Adrenal gland (tissue), 9 donors: ENCODE measurements at regions not wholly inside any gene's neighbourhood (a gene's known extent, or its start where the extent isn't known, plus 50 kb on each side); places are given as distances from the start of the nearest gene placed in this dataset.

Experiments
- DNase-seq, 7 donors: peaks; one replicate each; pipeline ENCODE4 v3.0.0-alpha.2; 2019 to 2020
- H3K27ac ChIP-seq, 5 donors: fragments of 200-600 bp; sonication (generic) in 4 of 5; 1 replicate in 3 of 5; 2 replicates in 2 of 5; pipeline versions ENCODE4 v1.5.1 to v1.8.0; 2016 to 2020; ENCODE audit warnings: mild to moderate bottlenecking in 1 of 5
- H3K27me3 ChIP-seq: fragments of 200-600 bp; 2 replicates; pipeline ENCODE4 v1.8.0; 2021
- H3K36me3 ChIP-seq, 2 donors: fragments of 200-600 bp; replicated peaks in 1 of 2; 1 replicate in 1 of 2; 2 replicates in 1 of 2; pipeline versions ENCODE4 v1.5.1 to v1.8.0; 2018 to 2022
- H3K4me1 ChIP-seq, 2 donors: fragments of 200-600 bp; replicated peaks in 1 of 2; 1 replicate in 1 of 2; 2 replicates in 1 of 2; pipeline versions ENCODE4 v1.5.1 to v1.8.0; 2018 to 2021
- H3K4me3 ChIP-seq, 4 donors: fragments of 200-600 bp; sonication (generic) in 3 of 4; one replicate each; pipeline ENCODE4 v1.5.1; 2016 to 2018
- H3K9me3 ChIP-seq, 3 donors: fragments of 200-600 bp; sonication (generic) in 1 of 3; replicated peaks in 1 of 3; 1 replicate in 2 of 3; 2 replicates in 1 of 3; pipeline versions ENCODE4 v1.5.1 to v1.8.0; 2016 to 2021
- CTCF ChIP-seq, 6 experiments: fragments of 450-650 bp in 4 of 6; fragments of 200-600 bp in 2 of 6; sonication (generic) in 1 of 6; IDR thresholded peaks; 1 replicate in 5 of 6; 2 replicates in 1 of 6; pipeline versions ENCODE4 v1.5.1 to v1.8.0; 2016 to 2021; ENCODE audit warnings: antibody characterized with exemption in 6 of 6, mild to moderate bottlenecking in 2 of 6, moderate library complexity in 1 of 6
- POLR2A ChIP-seq, 2 donors: fragments of 450-650 bp; IDR thresholded peaks; one replicate each; pipeline ENCODE4 v1.6.1; 2017; ENCODE audit warnings: antibody characterized with exemption in 2 of 2, mild to moderate bottlenecking in 2 of 2, moderate library complexity in 1 of 2
- WGBS, 4 donors: extraction: QIAGEN DNeasy Blood & Tissue Kit in 2 of 4; methylation state at CpG; one replicate each; pipeline versions ENCODE4 v1.1.5 to v1.1.7; 2013 to 2017; 5-methylcytosine and 5-hydroxymethylcytosine counted together
- intact Hi-C, 2 donors: fragments of 100-400 bp; cut with DNase I; formaldehyde crosslinking; loops; one replicate each; pipeline versions ENCODE4 v1.14.1 to v1.15.0; 2022 to 2023
- donor health status: healthy with polysubstance abuse.
- donor health status: Bipolar disorder and iron deficiency.
- donor health status: DM: yes; HTN: yes; CAD: no.
- donor health status: DM: no; HTN: no; CAD: no.
- donor health status: DM: no; HTN: no; CAD: no.

GRCh38 chr21:20341431-20341830 lies 656.8 kb upstream of the NCAM2 start:
- 64 to 78% (median 74%) methylated on average over 4 of the region's 4 CpGs for WGBS, 4 donors
- Histone ChIP-seq H3K27me3 (no peaks in the 10 kb centered on the region), H3K9me3 (no peaks in the 10 kb centered on the region), H3K4me3 (no peak overlapping the region), H3K27ac (no peak overlapping the region), H3K4me1 (no peaks in the 10 kb centered on the region), H3K36me3 (no peaks in the 10 kb centered on the region)
- intact Hi-C loops = no loop called here
- TF ChIP-seq CTCF (IDR thresholded peaks at IDR 0.05) = no peak
- TF ChIP-seq POLR2A (IDR thresholded peaks at IDR 0.05) = no peak
- DNase-seq = no peak

GRCh38 chr21:20343186-20343585 lies 655.0 kb upstream of the NCAM2 start:
- no peaks in the 10 kb centered on the region for H3K9me3 ChIP-seq
- H3K36me3 ChIP-seq = no peaks in the 10 kb centered on the region
- TF ChIP-seq CTCF (IDR thresholded peaks at IDR 0.05) (no peak), POLR2A (IDR thresholded peaks at IDR 0.05) (no peak)
- H3K27ac ChIP-seq = no peak overlapping the region
- 81 to 85% (median 83%) methylated on average over 5 of the region's 5 CpGs for WGBS, 4 donors
- intact Hi-C loops = no loop called here
- no peaks in the 10 kb centered on the region for H3K27me3 ChIP-seq
- no peaks in the 10 kb centered on the region for H3K4me1 ChIP-seq
- DNase-seq = no peak
- H3K4me3 ChIP-seq = no peak overlapping the region

GRCh38 chr21:20351138-20351537 lies 647.1 kb upstream of the NCAM2 start:
- DNase-seq = no peak
- no peak for TF ChIP-seq CTCF (IDR thresholded peaks at IDR 0.05)
- no peak for TF ChIP-seq POLR2A (IDR thresholded peaks at IDR 0.05)
- Histone ChIP-seq H3K4me3 (no peak overlapping the region), H3K36me3 (no peaks in the 10 kb centered on the region), H3K27me3 (no peaks in the 10 kb centered on the region), H3K4me1 (no peaks in the 10 kb centered on the region), H3K9me3 (no peaks in the 10 kb centered on the region), H3K27ac (no peak overlapping the region)
- WGBS, 4 donors = 54 to 75% (median 60%) methylated on average over 4 of the region's 4 CpGs
- intact Hi-C loops = no loop called here

- H3K9me3 ChIP-seq = no peaks in the 10 kb centered on the region
- H3K27ac ChIP-seq = no peak overlapping the region
- intact Hi-C loops = no loop called here
- no peak for DNase-seq
- H3K27me3 ChIP-seq = no peaks in the 10 kb centered on the region
- H3K36me3 ChIP-seq = no peaks in the 10 kb centered on the region
- H3K4me1 ChIP-seq = no peaks in the 10 kb centered on the region
- TF ChIP-seq CTCF (IDR thresholded peaks at IDR 0.05) (no peak), POLR2A (IDR thresholded peaks at IDR 0.05) (no peak)
- WGBS, 4 donors = 29 to 41% (median 34%) methylated on average over 2 of the region's 2 CpGs
- no peak overlapping the region for H3K4me3 ChIP-seq
Measured at GRCh38 chr21:20353351-20353750, 644.9 kb upstream of the NCAM2 start.
